GM18519 (cell line): ENCODE measurements at regions not wholly inside any gene's neighbourhood (a gene's known extent, or its start where the extent isn't known, plus 50 kb on each side); places are given as distances from the start of the nearest gene placed in this dataset.
"Not testable (repeated sequence)": the region's sequence is repeated elsewhere in the genome, so short reads cannot be mapped to it uniquely, and the experiment has no call there.

Experiments
- ATAC-seq: cut with Tn5 transposase; IDR thresholded peaks from one replicate; pipeline ENCODE4 v1.9.1; 2021; ENCODE audit warnings: mild to moderate bottlenecking, moderate library complexity; ENCODE audit not compliant: unreplicated experiment, low FRiP score

- no peak for ATAC-seq
Observed at GRCh38 chr13:63864171-63864902, 2448.7 kb upstream of the PCDH20 start.

- no peak for ATAC-seq
Observed at GRCh38 chr13:63855457-63856118, 2439.9 kb upstream of the PCDH20 start.

GRCh38 chr13:63853816-63854215, 2438.2 kb upstream of the PCDH20 start:
- ATAC-seq = no peak

- ATAC-seq = no peak
Observed at GRCh38 chr13:63851526-63851925, 2435.9 kb upstream of the PCDH20 start.

GRCh38 chr13:63843766-63844699, 2428.4 kb upstream of the PCDH20 start:
- no peak for ATAC-seq

GRCh38 chr13:63842102-63842501, 2426.5 kb upstream of the PCDH20 start:
- ATAC-seq = no peak

GRCh38 chr13:63840551-63841421, 2425.1 kb upstream of the PCDH20 start:
- no peak for ATAC-seq

- ATAC-seq = no peak
Observed at GRCh38 chr13:63838366-63839110, 2422.9 kb upstream of the PCDH20 start.

- not testable (repeated sequence) for ATAC-seq
Observed at GRCh38 chr13:63837701-63838100, 2422.1 kb upstream of the PCDH20 start.

GRCh38 chr13:63829609-63830008, 2414.0 kb upstream of the PCDH20 start:
- ATAC-seq = not testable (repeated sequence)

- not testable (repeated sequence) for ATAC-seq
Observed at GRCh38 chr13:63821785-63822184, 2406.1 kb upstream of the PCDH20 start.

- not testable (repeated sequence) for ATAC-seq
Observed at GRCh38 chr13:63811428-63812004, 2395.9 kb upstream of the PCDH20 start.

GRCh38 chr13:63791134-63791533, 2375.5 kb upstream of the PCDH20 start:
- not testable (repeated sequence) for ATAC-seq

- ATAC-seq = no peak
Observed at GRCh38 chr13:63774133-63774532, 2358.5 kb upstream of the PCDH20 start.

GRCh38 chr13:63773476-63773875, 2357.8 kb upstream of the PCDH20 start:
- ATAC-seq = no peak

- not testable (repeated sequence) for ATAC-seq
Observed at GRCh38 chr13:63757683-63758082, 2342.0 kb upstream of the PCDH20 start.

- ATAC-seq = not testable (repeated sequence)
Observed at GRCh38 chr13:63749857-63750256, 2334.2 kb upstream of the PCDH20 start.

GRCh38 chr13:63741814-63742101, 2326.1 kb upstream of the PCDH20 start:
- not testable (repeated sequence) for ATAC-seq
